Jurkat, Clone E6-1 (cell line): ENCODE measurements at regions not wholly inside any gene's neighbourhood (a gene's known extent, or its start where the extent isn't known, plus 50 kb on each side); places are given as distances from the start of the nearest gene placed in this dataset.
"Not testable (repeated sequence)": the region's sequence is repeated elsewhere in the genome, so short reads cannot be mapped to it uniquely, and the experiment has no call there.

Experiments
- DNase-seq: peaks from one replicate; pipeline ENCODE4 v3.0.0-alpha.2; 2011; ENCODE audit warnings: low read depth, low spot score
- H3K4me3 ChIP-seq: 2 replicates; pipeline ENCODE4 v1.5.1; 2011; ENCODE audit warnings: mild to moderate bottlenecking, low read length, control low read depth, moderate library complexity

GRCh38 chr12:25708661-25709060 lies 155.6 kb upstream of the LMNTD1 start:
- no peak for DNase-seq

GRCh38 chr12:25710128-25710527 lies 157.0 kb upstream of the LMNTD1 start:
- DNase-seq = no peak
- no peak overlapping the region for H3K4me3 ChIP-seq

More at GRCh38 chr12:25708661-25709060, 155.6 kb upstream of the LMNTD1 start:
- no peak overlapping the region for H3K4me3 ChIP-seq

- not testable (repeated sequence) for H3K4me3 ChIP-seq, DNase-seq
Measured at GRCh38 chr12:25710938-25711605, 158.0 kb upstream of the LMNTD1 start.

GRCh38 chr12:25712169-25712568 lies 159.1 kb upstream of the LMNTD1 start:
- DNase-seq = no peak
- H3K4me3 ChIP-seq = no peak overlapping the region

- no peak overlapping the region for H3K4me3 ChIP-seq
- DNase-seq = no peak
Measured at GRCh38 chr12:25713264-25713663, 160.2 kb upstream of the LMNTD1 start.

GRCh38 chr12:25714198-25714984 lies 161.3 kb upstream of the LMNTD1 start:
- DNase-seq = no peak
- no peak overlapping the region for H3K4me3 ChIP-seq

- no peak overlapping the region for H3K4me3 ChIP-seq
- DNase-seq = no peak
Measured at GRCh38 chr12:25715102-25715501, 162.0 kb upstream of the LMNTD1 start.

GRCh38 chr12:25716842-25717241 lies 163.8 kb upstream of the LMNTD1 start:
- H3K4me3 ChIP-seq = no peak overlapping the region
- DNase-seq = peak; percentile 50

- no peak overlapping the region for H3K4me3 ChIP-seq
- no peak for DNase-seq
Measured at GRCh38 chr12:25717552-25717951, 164.5 kb upstream of the LMNTD1 start.

- no peak for DNase-seq
- no peak overlapping the region for H3K4me3 ChIP-seq
Measured at GRCh38 chr12:25718081-25718731, 165.1 kb upstream of the LMNTD1 start.

- no peak for DNase-seq
- H3K4me3 ChIP-seq = no peak overlapping the region
Measured at GRCh38 chr12:25719505-25719904, 166.4 kb upstream of the LMNTD1 start.

GRCh38 chr12:25723336-25723735 lies 170.3 kb upstream of the LMNTD1 start:
- DNase-seq = no peak
- H3K4me3 ChIP-seq = no peak overlapping the region

- DNase-seq = no peak
Measured at GRCh38 chr12:25723921-25724491, 170.9 kb upstream of the LMNTD1 start.

GRCh38 chr12:25725470-25725869 lies 172.4 kb upstream of the LMNTD1 start:
- DNase-seq = no peak
- H3K4me3 ChIP-seq = no peak overlapping the region

More at GRCh38 chr12:25723921-25724491, 170.9 kb upstream of the LMNTD1 start:
- H3K4me3 ChIP-seq = no peak overlapping the region

- DNase-seq = no peak
- H3K4me3 ChIP-seq = no peak overlapping the region
Measured at GRCh38 chr12:25725931-25726330, 172.8 kb upstream of the LMNTD1 start.

GRCh38 chr12:25728056-25728595 lies 175.0 kb upstream of the LMNTD1 start:
- DNase-seq = no peak
- no peak overlapping the region for H3K4me3 ChIP-seq

GRCh38 chr12:25730489-25731349 lies 177.6 kb upstream of the LMNTD1 start:
- DNase-seq = no peak
- H3K4me3 ChIP-seq = no peak overlapping the region

- no peak for DNase-seq
- no peak overlapping the region for H3K4me3 ChIP-seq
Measured at GRCh38 chr12:25733541-25733940, 180.5 kb upstream of the LMNTD1 start.
